ENCODE measurements at regions not wholly inside any gene's neighbourhood (a gene's known extent, or its start where the extent isn't known, plus 50 kb on each side); places are given as distances from the start of the nearest gene placed in this dataset.
A peak's percentile ranks its signal among the peaks of the same experiment; 100 is the strongest.

- no peaks in the 10 kb centered on the region for H3K36me3 ChIP-seq (ENCODE audit: control insufficient read depth in 1 of 2, insufficient read depth in 2 of 2, low read length in 2 of 2)
- BruUV-seq (replicated peaks): no TSS peak
- DNase-seq (ENCODE audit: low read depth, low spot score) (no peak), ATAC-seq (no peak)
- no peaks in the 10 kb centered on the region for H3K9me2 ChIP-seq (ENCODE audit: insufficient read depth)
- RAD21 ChIA-PET (ENCODE audit: low non-redundant PET in 1 of 2, low total read pairs in 2 of 2, uncharacterized antibody in 2 of 2, unreplicated experiment in 2 of 2): no interaction called here
- intact Hi-C loops (cut with micrococcal nuclease): no loop called here
- no peak overlapping the region for H3K9ac ChIP-seq (ENCODE audit: low read length)
- H3K4me3 ChIP-seq (replicated peaks in 1 of 2; ENCODE audit: low read depth in 1 of 2, low read length in 2 of 2): no peak overlapping the region
- TF ChIP-seq CBX3 (IDR thresholded peaks at IDR 0.05; ENCODE audit: low read depth): no peak
- H3K4me2 ChIP-seq (ENCODE audit: low read length): no peak overlapping the region
- CTCF ChIA-PET: no interaction called here
- H3K4me1 ChIP-seq (ENCODE audit: control insufficient read depth in 1 of 2, insufficient read depth in 2 of 2, low read length in 2 of 2): no peaks in the 10 kb centered on the region
- no peaks in the 10 kb centered on the region for H3K79me2 ChIP-seq (ENCODE audit: insufficient read depth, low read length)
- peak overlapping the region; percentile 77 for H2AFZ ChIP-seq (ENCODE audit: low read depth, low read length, poor library complexity, severe bottlenecking)
- H3K9me3 ChIP-seq (ENCODE audit: control insufficient read depth in 1 of 2, insufficient read depth in 1 of 2, low read depth in 1 of 2, low read length in 2 of 2): no peaks in the 10 kb centered on the region
- POLR2A ChIA-PET: no interaction called here
- H3K27me3 ChIP-seq (ENCODE audit: insufficient read depth, low read length): no peaks in the 10 kb centered on the region
- H4K20me1 ChIP-seq (ENCODE audit: insufficient read depth): no peaks in the 10 kb centered on the region
- H3K27ac ChIP-seq (ENCODE audit: low read depth, low read length): no peak overlapping the region
Measured at GRCh38 chr7:121741896-121742295, 131.1 kb upstream of the PTPRZ1 start.

- Histone ChIP-seq H3K36me3 (ENCODE audit: control insufficient read depth in 1 of 2, insufficient read depth in 2 of 2, low read length in 2 of 2) (no peaks in the 10 kb centered on the region), H3K9me3 (ENCODE audit: control insufficient read depth in 1 of 2, insufficient read depth in 1 of 2, low read depth in 1 of 2, low read length in 2 of 2) (no peaks in the 10 kb centered on the region), H3K27me3 (ENCODE audit: insufficient read depth, low read length) (no peaks in the 10 kb centered on the region), H2AFZ (ENCODE audit: low read depth, low read length, poor library complexity, severe bottlenecking) (no peak overlapping the region), H3K4me2 (ENCODE audit: low read length) (no peak overlapping the region), H3K4me3 (replicated peaks in 1 of 2; ENCODE audit: low read depth in 1 of 2, low read length in 2 of 2) (no peak overlapping the region), H3K9me2 (ENCODE audit: insufficient read depth) (no peaks in the 10 kb centered on the region), H3K9ac (ENCODE audit: low read length) (no peak overlapping the region), H3K4me1 (ENCODE audit: control insufficient read depth in 1 of 2, insufficient read depth in 2 of 2, low read length in 2 of 2) (no peaks in the 10 kb centered on the region), H3K27ac (ENCODE audit: low read depth, low read length) (no peak overlapping the region), H4K20me1 (ENCODE audit: insufficient read depth) (no peaks in the 10 kb centered on the region), H3K79me2 (ENCODE audit: insufficient read depth, low read length) (no peaks in the 10 kb centered on the region)
- no TSS peak for BruUV-seq (replicated peaks)
- POLR2A ChIA-PET: no interaction called here
- CTCF ChIA-PET: no interaction called here
- intact Hi-C loops (cut with micrococcal nuclease): no loop called here
- RAD21 ChIA-PET (ENCODE audit: low non-redundant PET in 1 of 2, low total read pairs in 2 of 2, uncharacterized antibody in 2 of 2, unreplicated experiment in 2 of 2): no interaction called here
- ATAC-seq (no peak), DNase-seq (ENCODE audit: low read depth, low spot score) (no peak)
- TF ChIP-seq, protein P1, sequence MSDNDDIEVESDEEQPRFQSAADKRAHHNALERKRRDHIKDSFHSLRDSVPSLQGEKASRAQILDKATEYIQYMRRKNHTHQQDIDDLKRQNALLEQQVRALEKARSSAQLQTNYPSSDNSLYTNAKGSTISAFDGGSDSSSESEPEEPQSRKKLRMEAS (IDR thresholded peaks at IDR 0.05): no peak
- TF ChIP-seq EZH2phosphoT487 (IDR thresholded peaks at IDR 0.05; ENCODE audit: borderline replicate concordance) (no peak), EGR1 (IDR thresholded peaks at IDR 0.05; ENCODE audit: low read depth) (no peak), YY1 (IDR thresholded peaks at IDR 0.05; ENCODE audit: extremely low read depth, insufficient replicate concordance, low read depth, low read length) (no peak), ZFX (IDR thresholded peaks at IDR 0.05) (no peak), SRF (IDR thresholded peaks at IDR 0.05; ENCODE audit: low read depth) (no peak), REST (IDR thresholded peaks at IDR 0.05; ENCODE audit: low read depth) (no peak), ZNF274 (IDR thresholded peaks at IDR 0.05; ENCODE audit: low read depth, low read length) (no peak), ELF1 (IDR thresholded peaks at IDR 0.05; ENCODE audit: borderline replicate concordance, low read depth) (no peak), SIN3A (IDR thresholded peaks at IDR 0.05; ENCODE audit: low read depth) (no peak), JUND (IDR thresholded peaks at IDR 0.05) (no peak), RAD21 (IDR thresholded peaks at IDR 0.05; ENCODE audit: low read depth) (no peak)
- TF ChIP-seq, protein P2, sequence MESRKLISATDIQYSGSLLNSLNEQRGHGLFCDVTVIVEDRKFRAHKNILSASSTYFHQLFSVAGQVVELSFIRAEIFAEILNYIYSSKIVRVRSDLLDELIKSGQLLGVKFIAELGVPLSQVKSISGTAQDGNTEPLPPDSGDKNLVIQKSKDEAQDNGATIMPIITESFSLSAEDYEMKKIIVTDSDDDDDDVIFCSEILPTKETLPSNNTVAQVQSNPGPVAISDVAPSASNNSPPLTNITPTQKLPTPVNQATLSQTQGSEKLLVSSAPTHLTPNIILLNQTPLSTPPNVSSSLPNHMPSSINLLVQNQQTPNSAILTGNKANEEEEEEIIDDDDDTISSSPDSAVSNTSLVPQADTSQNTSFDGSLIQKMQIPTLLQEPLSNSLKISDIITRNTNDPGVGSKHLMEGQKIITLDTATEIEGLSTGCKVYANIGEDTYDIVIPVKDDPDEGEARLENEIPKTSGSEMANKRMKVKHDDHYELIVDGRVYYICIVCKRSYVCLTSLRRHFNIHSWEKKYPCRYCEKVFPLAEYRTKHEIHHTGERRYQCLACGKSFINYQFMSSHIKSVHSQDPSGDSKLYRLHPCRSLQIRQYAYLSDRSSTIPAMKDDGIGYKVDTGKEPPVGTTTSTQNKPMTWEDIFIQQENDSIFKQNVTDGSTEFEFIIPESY (IDR thresholded peaks at IDR 0.05; ENCODE audit: extremely low read depth, insufficient replicate concordance, low read length): no peak
- TF ChIP-seq, protein P3, sequence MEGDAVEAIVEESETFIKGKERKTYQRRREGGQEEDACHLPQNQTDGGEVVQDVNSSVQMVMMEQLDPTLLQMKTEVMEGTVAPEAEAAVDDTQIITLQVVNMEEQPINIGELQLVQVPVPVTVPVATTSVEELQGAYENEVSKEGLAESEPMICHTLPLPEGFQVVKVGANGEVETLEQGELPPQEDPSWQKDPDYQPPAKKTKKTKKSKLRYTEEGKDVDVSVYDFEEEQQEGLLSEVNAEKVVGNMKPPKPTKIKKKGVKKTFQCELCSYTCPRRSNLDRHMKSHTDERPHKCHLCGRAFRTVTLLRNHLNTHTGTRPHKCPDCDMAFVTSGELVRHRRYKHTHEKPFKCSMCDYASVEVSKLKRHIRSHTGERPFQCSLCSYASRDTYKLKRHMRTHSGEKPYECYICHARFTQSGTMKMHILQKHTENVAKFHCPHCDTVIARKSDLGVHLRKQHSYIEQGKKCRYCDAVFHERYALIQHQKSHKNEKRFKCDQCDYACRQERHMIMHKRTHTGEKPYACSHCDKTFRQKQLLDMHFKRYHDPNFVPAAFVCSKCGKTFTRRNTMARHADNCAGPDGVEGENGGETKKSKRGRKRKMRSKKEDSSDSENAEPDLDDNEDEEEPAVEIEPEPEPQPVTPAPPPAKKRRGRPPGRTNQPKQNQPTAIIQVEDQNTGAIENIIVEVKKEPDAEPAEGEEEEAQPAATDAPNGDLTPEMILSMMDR (IDR thresholded peaks at IDR 0.05 in 2 of 3, conservative IDR thresholded peaks at IDR 0.05 in 1 of 3; ENCODE audit: borderline replicate concordance in 1 of 3, insufficient read depth in 1 of 3, low read depth in 2 of 3, low read length in 2 of 3): no peak
Measured at GRCh38 chr7:121739465-121739864, 133.5 kb upstream of the PTPRZ1 start.
